Lower lobe of right lung (tissue), 2 donors: ENCODE measurements at regions not wholly inside any gene's neighbourhood (a gene's known extent, or its start where the extent isn't known, plus 50 kb on each side); places are given as distances from the start of the nearest gene placed in this dataset.

Source experiments
- ATAC-seq, 2 donors: fragments of 200-7000 bp; cut with Tn5 transposase; one replicate each; pipeline ENCODE4 v1.9.1; 2020 to 2022; ENCODE audit warnings: mild to moderate bottlenecking in 2 of 2, moderate library complexity in 2 of 2
- DNase-seq: peaks from one replicate; pipeline ENCODE4 v3.0.0-alpha.2; 2020
- H3K27ac ChIP-seq: fragments of 200-600 bp; one replicate; pipeline ENCODE4 v1.8.0; 2022
- H3K27me3 ChIP-seq: fragments of 200-600 bp; one replicate; pipeline ENCODE4 v1.8.0; 2022; ENCODE audit warnings: low read depth
- H3K36me3 ChIP-seq: fragments of 200-600 bp; one replicate; pipeline ENCODE4 v1.8.0; 2022; ENCODE audit warnings: mild to moderate bottlenecking
- H3K4me1 ChIP-seq: fragments of 200-600 bp; one replicate; pipeline ENCODE4 v1.8.0; 2022
- H3K4me3 ChIP-seq: fragments of 200-600 bp; one replicate; pipeline ENCODE4 v1.8.0; 2022; ENCODE audit warnings: mild to moderate bottlenecking
- H3K9me3 ChIP-seq: fragments of 200-600 bp; one replicate; pipeline ENCODE4 v1.8.0; 2022
- CTCF ChIP-seq: fragments of 200-600 bp; IDR thresholded peaks from one replicate; pipeline ENCODE4 v1.8.0; 2022; ENCODE audit warnings: antibody characterized with exemption, mild to moderate bottlenecking
- intact Hi-C: fragments of 100-400 bp; cut with DNase I; formaldehyde crosslinking; loops from one replicate; pipeline ENCODE4 v1.11.0; 2022
- donor health status: DM: no; HTN: yes; CAD: no; lungs with severe emphysema.

- H3K36me3 ChIP-seq = no peaks in the 10 kb centered on the region
- TF ChIP-seq CTCF = no peak
- intact Hi-C loops = no loop called here
- H3K9me3 ChIP-seq = no peaks in the 10 kb centered on the region
- ATAC-seq (no peak), DNase-seq (no peak)
- H3K27ac ChIP-seq = no peak overlapping the region
- H3K4me1 ChIP-seq = no peaks in the 10 kb centered on the region
- peaks cover 7% of the 10 kb centered on the region for H3K27me3 ChIP-seq
- no peak overlapping the region for H3K4me3 ChIP-seq
Measured at GRCh38 chr13:27847669-27848068, 55.4 kb downstream of the GSX1 start.

GRCh38 chr13:27851096-27851850 lies 59.0 kb downstream of the GSX1 start:
- H3K4me1 ChIP-seq = no peaks in the 10 kb centered on the region
- H3K27me3 ChIP-seq = peaks cover 18% of the 10 kb centered on the region
- ATAC-seq = no peak
- TF ChIP-seq CTCF = no peak
- intact Hi-C loops = no loop called here
- DNase-seq = no peak
- no peaks in the 10 kb centered on the region for H3K36me3 ChIP-seq
- H3K9me3 ChIP-seq = no peaks in the 10 kb centered on the region
- H3K27ac ChIP-seq = no peak overlapping the region
- H3K4me3 ChIP-seq = no peak overlapping the region

- TF ChIP-seq CTCF = no peak
- Histone ChIP-seq H3K27me3 (peaks cover 21% of the 10 kb centered on the region), H3K4me3 (no peak overlapping the region), H3K9me3 (no peaks in the 10 kb centered on the region), H3K4me1 (no peaks in the 10 kb centered on the region), H3K27ac (no peak overlapping the region), H3K36me3 (no peaks in the 10 kb centered on the region)
- no peak for DNase-seq
- intact Hi-C loops = no loop called here
- ATAC-seq = no peak
Measured at GRCh38 chr13:27852491-27852890, 60.2 kb downstream of the GSX1 start.

GRCh38 chr13:27853335-27853734 lies 61.1 kb downstream of the GSX1 start:
- no peak for TF ChIP-seq CTCF
- intact Hi-C loops = no loop called here
- H3K4me3 ChIP-seq = no peak overlapping the region
- DNase-seq (no peak), ATAC-seq (no peak)
- H3K27me3 ChIP-seq = peaks cover 29% of the 10 kb centered on the region
- no peaks in the 10 kb centered on the region for H3K36me3 ChIP-seq
- no peak overlapping the region for H3K27ac ChIP-seq
- H3K9me3 ChIP-seq = no peaks in the 10 kb centered on the region
- H3K4me1 ChIP-seq = no peaks in the 10 kb centered on the region

GRCh38 chr13:27853861-27854260 lies 61.6 kb downstream of the GSX1 start:
- DNase-seq (no peak), ATAC-seq (no peak)
- peaks cover 32% of the 10 kb centered on the region for H3K27me3 ChIP-seq
- H3K4me1 ChIP-seq = no peaks in the 10 kb centered on the region
- H3K27ac ChIP-seq = no peak overlapping the region
- H3K36me3 ChIP-seq = no peaks in the 10 kb centered on the region
- H3K9me3 ChIP-seq = no peaks in the 10 kb centered on the region
- no peak overlapping the region for H3K4me3 ChIP-seq
- intact Hi-C loops = no loop called here
- TF ChIP-seq CTCF = no peak
